GM12872 (cell line): ENCODE measurements at regions not wholly inside any gene's neighbourhood (a gene's known extent, or its start where the extent isn't known, plus 50 kb on each side); places are given as distances from the start of the nearest gene placed in this dataset.

Experiments
- TF ChIP-seq, protein P1 (sequence below): IDR thresholded peaks from 3 replicates; pipeline ENCODE4 v1.5.1; 2011; ENCODE audit warnings: low read depth, mild to moderate bottlenecking, low read length, moderate library complexity; ENCODE audit not compliant: insufficient read depth

- TF ChIP-seq, protein P1, sequence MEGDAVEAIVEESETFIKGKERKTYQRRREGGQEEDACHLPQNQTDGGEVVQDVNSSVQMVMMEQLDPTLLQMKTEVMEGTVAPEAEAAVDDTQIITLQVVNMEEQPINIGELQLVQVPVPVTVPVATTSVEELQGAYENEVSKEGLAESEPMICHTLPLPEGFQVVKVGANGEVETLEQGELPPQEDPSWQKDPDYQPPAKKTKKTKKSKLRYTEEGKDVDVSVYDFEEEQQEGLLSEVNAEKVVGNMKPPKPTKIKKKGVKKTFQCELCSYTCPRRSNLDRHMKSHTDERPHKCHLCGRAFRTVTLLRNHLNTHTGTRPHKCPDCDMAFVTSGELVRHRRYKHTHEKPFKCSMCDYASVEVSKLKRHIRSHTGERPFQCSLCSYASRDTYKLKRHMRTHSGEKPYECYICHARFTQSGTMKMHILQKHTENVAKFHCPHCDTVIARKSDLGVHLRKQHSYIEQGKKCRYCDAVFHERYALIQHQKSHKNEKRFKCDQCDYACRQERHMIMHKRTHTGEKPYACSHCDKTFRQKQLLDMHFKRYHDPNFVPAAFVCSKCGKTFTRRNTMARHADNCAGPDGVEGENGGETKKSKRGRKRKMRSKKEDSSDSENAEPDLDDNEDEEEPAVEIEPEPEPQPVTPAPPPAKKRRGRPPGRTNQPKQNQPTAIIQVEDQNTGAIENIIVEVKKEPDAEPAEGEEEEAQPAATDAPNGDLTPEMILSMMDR, result no peak
Measured at GRCh38 chr2:30318987-30319782, 87.9 kb downstream of the LBH start.

- TF ChIP-seq, protein P1, result no peak
Measured at GRCh38 chr2:30321466-30321865, 90.1 kb downstream of the LBH start.

DNA sequence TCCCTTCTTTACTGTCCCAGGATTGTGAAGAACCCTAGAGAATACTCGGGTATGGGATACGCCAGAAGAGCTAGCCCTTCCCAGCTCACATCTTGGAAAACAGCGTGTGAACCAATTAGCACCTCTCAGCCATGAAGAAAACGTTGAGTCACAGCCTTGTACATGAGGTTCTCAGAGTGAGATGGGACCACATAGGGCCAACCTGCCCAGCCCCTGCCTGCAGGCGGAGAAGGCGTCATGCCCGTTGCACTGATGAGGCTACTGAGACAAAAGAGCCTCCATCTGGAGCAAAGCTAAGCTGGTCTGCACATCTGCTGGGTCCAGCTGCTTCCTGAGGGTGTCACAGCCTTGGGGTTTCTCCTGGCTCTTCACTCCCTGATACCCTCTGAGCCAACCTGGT is 92.2 kb downstream of the LBH start:
- TF ChIP-seq, protein P1, result no peak

DNA sequence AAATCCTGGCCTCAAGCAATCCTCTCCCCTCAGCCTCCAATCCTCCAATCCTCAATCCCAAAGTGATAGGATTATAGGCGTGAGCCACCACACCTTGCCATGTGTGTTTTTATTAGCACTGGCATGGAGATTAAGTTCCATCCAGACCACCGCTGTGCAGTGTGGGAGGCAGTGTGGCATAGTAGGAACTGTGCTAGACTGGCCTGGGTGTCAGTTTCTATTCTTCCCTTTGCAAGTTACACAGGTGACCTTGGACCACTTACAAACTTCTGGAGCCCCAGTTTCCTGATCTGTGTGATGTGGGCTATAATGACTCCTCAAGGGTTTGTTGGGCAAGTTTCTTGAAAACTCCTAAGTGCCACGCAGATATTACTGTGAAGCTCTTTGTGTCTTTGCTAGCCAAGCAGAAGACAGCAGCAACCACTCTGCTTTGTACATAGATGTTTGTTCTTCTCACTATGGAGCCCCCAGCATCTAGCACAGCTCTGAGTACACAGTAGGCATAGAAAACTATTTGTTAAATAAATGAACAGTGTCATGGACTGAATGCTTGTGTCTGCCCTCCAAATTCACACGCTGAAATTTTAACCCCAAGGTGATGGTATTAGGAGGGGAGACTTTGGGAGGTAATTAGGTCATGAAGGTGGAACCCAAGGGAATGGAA is 93.0 kb downstream of the LBH start:
- TF ChIP-seq, protein P1, result no peak

DNA sequence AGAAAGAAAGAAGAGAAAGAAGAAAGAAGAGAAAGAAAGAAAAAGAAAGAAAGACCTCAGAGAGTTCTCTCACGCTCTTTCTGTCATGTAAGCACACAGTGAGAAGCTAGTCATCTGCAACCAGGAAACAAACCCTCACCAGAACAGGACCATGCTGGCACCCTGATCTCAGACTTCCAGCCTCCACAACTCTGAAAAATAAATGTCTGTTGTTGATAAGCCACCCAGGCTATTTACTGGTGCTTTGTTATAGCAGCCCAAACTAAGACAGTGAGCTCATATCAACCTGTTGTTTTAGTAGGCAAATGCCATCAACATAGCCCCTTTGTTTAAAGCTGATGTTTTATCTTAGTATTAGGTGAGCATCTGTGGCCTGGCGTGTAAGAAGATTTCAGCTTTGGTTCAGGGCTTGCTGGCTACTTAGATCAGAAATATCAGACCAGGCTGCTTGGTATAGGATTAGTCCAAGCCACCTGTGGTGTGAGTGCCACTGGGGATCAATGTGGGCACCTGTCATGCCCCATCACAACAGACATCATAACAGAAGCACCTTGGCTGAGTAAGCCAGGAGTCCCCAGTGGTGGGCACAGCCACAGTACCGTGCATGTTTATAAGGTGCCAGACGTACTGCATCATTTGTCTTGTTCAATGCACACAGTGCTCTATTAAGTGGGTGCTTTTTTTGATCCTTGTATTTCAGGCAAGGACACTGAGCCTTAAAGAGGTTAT is 94.4 kb downstream of the LBH start:
- TF ChIP-seq, protein P1, result no peak

DNA sequence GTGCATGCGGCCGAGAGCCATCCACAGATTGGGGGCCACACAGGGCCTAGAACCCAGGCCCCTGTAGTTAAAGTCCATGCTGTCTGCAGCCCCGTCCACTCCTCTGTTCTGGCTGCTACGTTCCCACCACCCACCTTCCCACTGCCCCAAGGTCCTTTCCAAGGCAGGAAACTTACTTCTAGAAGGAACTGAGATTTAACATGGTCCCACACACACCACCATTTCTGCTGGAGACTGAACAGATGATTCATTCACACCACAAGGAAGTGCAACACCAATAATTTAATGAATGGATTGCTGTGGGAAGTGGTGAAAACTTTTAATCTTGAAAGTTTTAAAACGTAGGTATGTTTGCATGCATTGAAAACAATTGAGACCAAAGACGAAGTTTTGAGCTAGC is 95.2 kb downstream of the LBH start:
- TF ChIP-seq, protein P1, result no peak

DNA sequence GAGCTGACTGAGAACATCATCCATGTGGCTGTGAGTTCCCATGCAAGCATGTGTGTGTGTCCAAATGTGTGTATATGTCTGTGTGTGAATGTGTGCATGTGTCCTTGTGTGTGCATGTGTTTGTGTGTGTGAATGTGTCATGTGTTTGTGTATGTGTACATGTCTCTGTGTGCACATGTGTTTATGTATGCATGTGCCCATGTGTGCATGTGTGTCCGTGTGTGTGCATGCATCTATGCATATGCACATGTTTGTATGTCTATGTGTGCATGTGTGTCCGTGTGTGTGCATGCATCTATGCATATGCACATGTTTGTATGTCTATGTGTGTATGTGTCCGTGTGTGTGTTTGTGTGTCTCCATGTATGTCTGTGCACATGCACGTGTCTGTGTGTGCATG is 99.7 kb downstream of the LBH start:
- TF ChIP-seq, protein P1, result no peak
